HepG2 (cell line): ENCODE measurements at regions not wholly inside any gene's neighbourhood (a gene's known extent, or its start where the extent isn't known, plus 50 kb on each side); places are given as distances from the start of the nearest gene placed in this dataset.

Experiments
- ATAC-seq: fragments of 200-7000 bp; cut with Tn5 transposase; 3 replicates; pipeline ENCODE4 v1.9.1; 2020; ENCODE audit warnings: mild to moderate bottlenecking, moderate library complexity
- BruUV-seq: library from RNA; stranded (reverse); fragments of 400-500 nt; replicated peaks from 2 replicates; lab custom pipeline; 2021; lab: Mats Ljungman, UMichigan
- CTCF ChIA-PET: fragments of 300-600 bp; formaldehyde crosslinking; extraction: SDS; loops from one replicate; lab custom pipeline; 2021; ENCODE audit warnings: low total read pairs, inconsistent platforms, low intra/inter-chr PET ratio; lab: Yijun Ruan, JAX
- POLR2A ChIA-PET: fragments of 350-600 bp; sonication (Branson Sonifier 250); formaldehyde crosslinking; loops from one replicate; lab custom pipeline; 2020; ENCODE audit warnings: antibody characterized with exemption, inconsistent platforms; lab: Yijun Ruan, JAX
- DNase-seq: peaks from one replicate; pipeline ENCODE4 v3.0.0-alpha.2; 2015; ENCODE audit warnings: low spot score
- FAIRE-seq: peaks from 3 replicates; lab custom pipeline; 2011; peaks lifted over from hg19 to GRCh38; lab: Jason Lieb, UNC
- H2AFZ ChIP-seq: one replicate; pipeline ENCODE4 v1.6.1; 2011; ENCODE audit warnings: low read length, inconsistent platforms
- H3K27ac ChIP-seq: fragments of 300-600 bp; 3 replicates; pipeline ENCODE4 v1.8.0; 2011; ENCODE audit warnings: mixed run types, mild to moderate bottlenecking, mixed read lengths, low read length, inconsistent platforms; ENCODE audit not compliant: insufficient read depth; ENCODE audit errors: extremely low read length
- H3K27me3 ChIP-seq, 2 experiments: fragments of 200-600 bp in 1 of 2; 2 replicates in 1 of 2; 3 replicates in 1 of 2; pipeline versions ENCODE4 v1.6.0 to v1.8.0; 2011; ENCODE audit warnings: low read length in 2 of 2, mild to moderate bottlenecking in 2 of 2, moderate library complexity in 2 of 2, inconsistent platforms in 1 of 2; ENCODE audit not compliant: insufficient read depth in 2 of 2, control insufficient read depth in 1 of 2
- H3K36me3 ChIP-seq, 2 experiments: fragments of 200-600 bp in 1 of 2; replicated peaks in 1 of 2; 2 replicates in 1 of 2; 3 replicates in 1 of 2; pipeline versions ENCODE4 v1.5.1 to v1.8.0; 2011; ENCODE audit warnings: low read length in 2 of 2, inconsistent platforms in 1 of 2; ENCODE audit not compliant: insufficient read depth in 2 of 2, control insufficient read depth in 1 of 2
- H3K4me1 ChIP-seq: 2 replicates; pipeline ENCODE4 v1.5.1; 2012; ENCODE audit warnings: low read length, inconsistent platforms; ENCODE audit not compliant: insufficient read depth
- H3K4me2 ChIP-seq: 2 replicates; pipeline ENCODE4 v1.6.0; 2011; ENCODE audit warnings: low read depth, low read length, inconsistent platforms
- H3K4me3 ChIP-seq, 3 experiments: fragments of 200-600 bp in 1 of 3; sonication (generic), shearing (Covaris generic) in 1 of 3; replicated peaks in 1 of 3; 2 replicates each; pipeline ENCODE4 v1.5.1; 2011 to 2016; ENCODE audit warnings: low read length in 3 of 3, inconsistent platforms in 2 of 3, low read depth in 2 of 3, mild to moderate bottlenecking in 2 of 3, control low read depth in 1 of 3, mixed read lengths in 1 of 3; ENCODE audit not compliant: insufficient read depth in 1 of 3
- H3K79me2 ChIP-seq: one replicate; pipeline ENCODE4 v1.6.1; 2011; ENCODE audit warnings: low read length, inconsistent platforms; ENCODE audit not compliant: insufficient read depth
- H3K9ac ChIP-seq: 2 replicates; pipeline ENCODE4 v1.6.0; 2011; ENCODE audit warnings: mild to moderate bottlenecking, low read depth, low read length, inconsistent platforms; ENCODE audit not compliant: insufficient read depth
- H3K9me3 ChIP-seq: 2 replicates; pipeline ENCODE4 v1.5.1; 2012; ENCODE audit warnings: mild to moderate bottlenecking, low read length
- H4K20me1 ChIP-seq: 2 replicates; pipeline ENCODE4 v1.6.0; 2011; ENCODE audit warnings: inconsistent platforms, mild to moderate bottlenecking, low read length, moderate library complexity; ENCODE audit not compliant: insufficient read depth
- ATF7-NPFF ChIP-seq: sonication (generic); formaldehyde crosslinking; IDR thresholded peaks from 2 replicates; pipeline ENCODE4 v1.8.1; 2023; ENCODE audit warnings: mild to moderate bottlenecking, low read depth, missing genetic modification reagents, moderate library complexity
- ELF1 ChIP-seq: sonication (generic); formaldehyde crosslinking; IDR thresholded peaks from 2 replicates; pipeline ENCODE4 v1.4.0; 2020; ENCODE audit warnings: missing genetic modification reagents
- ELF3 ChIP-seq: IDR thresholded peaks from 2 replicates; pipeline ENCODE4 v1.6.1; 2016; ENCODE audit warnings: missing genetic modification reagents, missing compliant biosample characterization
- FOXJ3 ChIP-seq: sonication (generic); formaldehyde crosslinking; IDR thresholded peaks from 2 replicates; pipeline ENCODE4 v1.4.0; 2020; ENCODE audit warnings: missing genetic modification reagents, mild to moderate bottlenecking, borderline replicate concordance
- GTF3A ChIP-seq: sonication (generic); formaldehyde crosslinking; conservative IDR thresholded peaks from 2 replicates; pipeline ENCODE4 v1.4.0; 2020; ENCODE audit warnings: mild to moderate bottlenecking, missing genetic modification reagents
- KDM1A ChIP-seq: IDR thresholded peaks from 2 replicates; pipeline ENCODE4 v1.6.1; 2016; ENCODE audit warnings: missing compliant biosample characterization
- NBN ChIP-seq: fragments of 450-650 bp; conservative IDR thresholded peaks from 2 replicates; pipeline ENCODE4 v1.6.1; 2017
- NFATC3 ChIP-seq: sonication (generic); formaldehyde crosslinking; IDR thresholded peaks from 2 replicates; pipeline ENCODE4 v1.5.1; 2020; ENCODE audit warnings: mild to moderate bottlenecking, missing genetic modification reagents
- PHF5A ChIP-seq: IDR thresholded peaks from one replicate; pipeline ENCODE4 v1.6.1; 2018; ENCODE audit warnings: low read depth, missing genetic modification reagents; ENCODE audit not compliant: unreplicated experiment
- TCF12 ChIP-seq, 2 experiments: fragments of 450-650 bp in 1 of 2; sonication (generic) in 1 of 2; formaldehyde crosslinking in 1 of 2; IDR thresholded peaks; 2 replicates each; pipeline versions ENCODE4 v1.6.1 to v1.8.0; 2017 to 2022; ENCODE audit warnings: antibody characterized with exemption in 1 of 2, mild to moderate bottlenecking in 1 of 2, missing genetic modification reagents in 1 of 2, moderate library complexity in 1 of 2
- ZBTB7A ChIP-seq: sonication (generic); formaldehyde crosslinking; IDR thresholded peaks from 2 replicates; pipeline ENCODE4 v1.8.0; 2022; ENCODE audit warnings: mild to moderate bottlenecking, missing genetic modification reagents
- ZNF138 ChIP-seq: sonication (generic); formaldehyde crosslinking; IDR thresholded peaks from 2 replicates; pipeline ENCODE4 v1.5.0; 2020; ENCODE audit warnings: mild to moderate bottlenecking, low read depth, missing genetic modification reagents
- ZNF670 ChIP-seq: sonication (generic); formaldehyde crosslinking; IDR thresholded peaks from 2 replicates; pipeline ENCODE4 v1.8.0; 2022; ENCODE audit warnings: mild to moderate bottlenecking, missing genetic modification reagents, borderline replicate concordance
- ZNF775 ChIP-seq: sonication (generic); formaldehyde crosslinking; IDR thresholded peaks from 2 replicates; pipeline ENCODE4 v1.4.0; 2020; ENCODE audit warnings: missing genetic modification reagents, mild to moderate bottlenecking, moderate library complexity, borderline replicate concordance
- ZSCAN20 ChIP-seq: sonication (generic); formaldehyde crosslinking; IDR thresholded peaks from 2 replicates; pipeline ENCODE4 v1.4.0; 2020; ENCODE audit warnings: missing genetic modification reagents, mild to moderate bottlenecking, borderline replicate concordance
- WGBS: methylation state at CpG from one replicate; pipeline ENCODE4 v1.1.6; 2017; ENCODE audit warnings: low lambda C conversion rate; 5-methylcytosine and 5-hydroxymethylcytosine counted together
- in situ Hi-C: cut with HindIII; loops from 2 replicates; pipeline ENCODE4 v1.10.0; 2017; ENCODE audit warnings: low pct_unique_long_range_greater_than_20kb; ENCODE audit not compliant: extremely low pct_ligation_motif_present
- intact Hi-C: fragments of 100-400 bp; cut with micrococcal nuclease; formaldehyde crosslinking; loops from one replicate; pipeline ENCODE4 v1.10.0; 2022; ENCODE audit not compliant: unreplicated experiment
- TF ChIP-seq, protein P1 (sequence below): sonication (generic); formaldehyde crosslinking; IDR thresholded peaks from 2 replicates; pipeline ENCODE4 v1.9.0; 2021; ENCODE audit warnings: missing genetic modification reagents, mild to moderate bottlenecking, borderline replicate concordance
- TF ChIP-seq, protein P2 (sequence below): sonication (generic); formaldehyde crosslinking; IDR thresholded peaks from 2 replicates; pipeline ENCODE4 v1.4.0; 2020; ENCODE audit warnings: missing genetic modification reagents, mild to moderate bottlenecking, borderline replicate concordance
- TF ChIP-seq, protein P3 (sequence below): fragments of 450-650 bp; IDR thresholded peaks from 2 replicates; pipeline ENCODE4 v1.6.1; 2017

GRCh38 chr12:77253321-77253720 lies 188.0 kb upstream of the E2F7 start:
- 0% methylated on average over 2 of the region's 2 CpGs for WGBS
- intact Hi-C loops = no loop called here
- Histone ChIP-seq H3K4me2 (no peak overlapping the region), H3K36me3 (no peaks in the 10 kb centered on the region), H3K9me3 (no peaks in the 10 kb centered on the region), H3K27me3 (no peaks in the 10 kb centered on the region), H2AFZ (no peak overlapping the region), H3K4me1 (no peaks in the 10 kb centered on the region), H3K4me3 (no peak overlapping the region), H3K27ac (no peak overlapping the region)
- no peak for FAIRE-seq
- no peak for DNase-seq
- ChIA-PET POLR2A (no interaction called here), CTCF (no interaction called here)
- in situ Hi-C loops = no loop called here
- no peak for ATAC-seq
- TF ChIP-seq ZSCAN20 (no peak), NFATC3 (CRISPR knock-in tag) (no peak), GTF3A (CRISPR knock-in tag) (no peak), TCF12 (IDR thresholded peaks at IDR 0.05) (no peak), TCF12 (CRISPR knock-in tag; IDR thresholded peaks at IDR 0.05) (no peak), ATF7-NPFF (CRISPR knock-in tag) (no peak), FOXJ3 (CRISPR knock-in tag) (no peak), NBN (no peak), ZNF775 (CRISPR knock-in tag) (no peak), ELF3 (CRISPR knock-in tag) (no peak), ZBTB7A (no peak), KDM1A (no peak), ZNF670 (CRISPR knock-in tag) (no peak), PHF5A (CRISPR knock-in tag) (no peak), ELF1 (CRISPR knock-in tag) (no peak), ZNF138 (CRISPR knock-in tag) (no peak)
- TF ChIP-seq, protein P1, sequence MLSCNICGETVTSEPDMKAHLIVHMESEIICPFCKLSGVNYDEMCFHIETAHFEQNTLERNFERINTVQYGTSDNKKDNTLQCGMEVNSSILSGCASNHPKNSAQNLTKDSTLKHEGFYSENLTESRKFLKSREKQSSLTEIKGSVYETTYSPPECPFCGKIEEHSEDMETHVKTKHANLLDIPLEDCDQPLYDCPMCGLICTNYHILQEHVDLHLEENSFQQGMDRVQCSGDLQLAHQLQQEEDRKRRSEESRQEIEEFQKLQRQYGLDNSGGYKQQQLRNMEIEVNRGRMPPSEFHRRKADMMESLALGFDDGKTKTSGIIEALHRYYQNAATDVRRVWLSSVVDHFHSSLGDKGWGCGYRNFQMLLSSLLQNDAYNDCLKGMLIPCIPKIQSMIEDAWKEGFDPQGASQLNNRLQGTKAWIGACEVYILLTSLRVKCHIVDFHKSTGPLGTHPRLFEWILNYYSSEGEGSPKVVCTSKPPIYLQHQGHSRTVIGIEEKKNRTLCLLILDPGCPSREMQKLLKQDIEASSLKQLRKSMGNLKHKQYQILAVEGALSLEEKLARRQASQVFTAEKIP (CRISPR knock-in tag) = no peak
- TF ChIP-seq, protein P2, sequence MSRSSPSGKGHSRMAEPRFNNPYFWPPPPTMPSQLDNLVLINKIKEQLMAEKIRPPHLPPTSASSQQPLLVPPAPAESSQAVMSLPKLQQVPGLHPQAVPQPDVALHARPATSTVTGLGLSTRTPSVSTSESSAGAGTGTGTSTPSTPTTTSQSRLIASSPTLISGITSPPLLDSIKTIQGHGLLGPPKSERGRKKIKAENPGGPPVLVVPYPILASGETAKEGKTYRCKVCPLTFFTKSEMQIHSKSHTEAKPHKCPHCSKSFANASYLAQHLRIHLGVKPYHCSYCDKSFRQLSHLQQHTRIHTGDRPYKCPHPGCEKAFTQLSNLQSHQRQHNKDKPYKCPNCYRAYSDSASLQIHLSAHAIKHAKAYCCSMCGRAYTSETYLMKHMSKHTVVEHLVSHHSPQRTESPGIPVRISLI (CRISPR knock-in tag) = no peak
- TF ChIP-seq, protein P3, sequence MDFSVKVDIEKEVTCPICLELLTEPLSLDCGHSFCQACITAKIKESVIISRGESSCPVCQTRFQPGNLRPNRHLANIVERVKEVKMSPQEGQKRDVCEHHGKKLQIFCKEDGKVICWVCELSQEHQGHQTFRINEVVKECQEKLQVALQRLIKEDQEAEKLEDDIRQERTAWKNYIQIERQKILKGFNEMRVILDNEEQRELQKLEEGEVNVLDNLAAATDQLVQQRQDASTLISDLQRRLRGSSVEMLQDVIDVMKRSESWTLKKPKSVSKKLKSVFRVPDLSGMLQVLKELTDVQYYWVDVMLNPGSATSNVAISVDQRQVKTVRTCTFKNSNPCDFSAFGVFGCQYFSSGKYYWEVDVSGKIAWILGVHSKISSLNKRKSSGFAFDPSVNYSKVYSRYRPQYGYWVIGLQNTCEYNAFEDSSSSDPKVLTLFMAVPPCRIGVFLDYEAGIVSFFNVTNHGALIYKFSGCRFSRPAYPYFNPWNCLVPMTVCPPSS = no peak
- TF ChIP-seq, all 625 proteins: peak for 0
- Histone ChIP-seq H4K20me1 (no peaks in the 10 kb centered on the region), H3K9ac (no peak overlapping the region), H3K79me2 (no peaks in the 10 kb centered on the region)
- no TSS peak for BruUV-seq
